ENCODE measurements at regions not wholly inside any gene's neighbourhood (a gene's known extent, or its start where the extent isn't known, plus 50 kb on each side); places are given as distances from the start of the nearest gene placed in this dataset.

GRCh38 chr7:114243646-114244045, 171.0 kb upstream of the FOXP2 start:
- no peak for TF ChIP-seq CTCF (IDR thresholded peaks at IDR 0.05; ENCODE audit: extremely low read depth, missing control alignments)
- no peak for DNase-seq (ENCODE audit: low spot score)

DNA sequence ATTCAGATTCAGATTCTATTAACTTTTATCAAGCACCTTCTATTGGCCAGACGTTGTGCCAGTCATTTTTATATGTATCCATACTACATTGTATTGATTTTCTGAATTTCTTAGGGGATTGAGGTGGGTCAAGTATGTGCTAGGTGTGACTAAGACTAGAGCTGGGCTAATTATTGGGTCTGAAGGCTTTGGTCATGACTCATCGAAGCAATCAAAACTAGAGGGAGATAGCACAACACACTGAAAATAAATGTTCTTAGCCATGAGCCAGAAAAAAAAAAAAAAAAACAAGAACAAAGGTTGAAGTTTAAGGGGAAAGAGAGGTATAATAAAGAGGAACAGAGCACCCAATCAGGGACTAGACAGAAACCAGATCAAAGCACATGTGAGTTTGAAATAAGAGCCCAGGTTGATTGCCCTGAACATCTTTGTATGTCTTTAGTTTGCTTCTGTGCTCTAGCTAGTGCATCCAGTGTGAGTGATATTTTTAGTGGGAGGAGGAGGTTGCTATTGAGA, 171.6 kb upstream of the FOXP2 start:
- TF ChIP-seq CTCF (IDR thresholded peaks at IDR 0.05; ENCODE audit: extremely low read depth, missing control alignments) = no peak
- DNase-seq (ENCODE audit: low spot score) = no peak

DNA sequence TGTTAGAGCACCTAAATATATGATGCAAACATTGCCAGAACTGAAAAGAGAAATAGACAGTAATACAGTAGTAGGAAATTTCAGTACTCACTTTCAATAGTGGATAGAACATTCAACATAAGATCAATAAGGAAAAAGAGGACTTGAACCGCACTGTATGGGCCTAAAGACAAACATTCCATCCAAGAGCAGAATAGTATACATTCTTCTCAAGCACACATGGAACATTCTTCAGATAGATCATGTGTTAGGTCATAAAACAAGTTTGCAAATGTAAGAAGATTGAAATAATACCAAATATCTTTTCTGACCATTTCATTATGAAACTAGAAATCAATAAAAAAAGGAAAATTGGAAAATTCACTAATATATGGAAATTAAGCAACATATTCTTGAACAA, 185.4 kb upstream of the FOXP2 start:
- no peak for TF ChIP-seq CTCF (IDR thresholded peaks at IDR 0.05; ENCODE audit: extremely low read depth, missing control alignments)
- no peak for DNase-seq (ENCODE audit: low spot score)

DNA sequence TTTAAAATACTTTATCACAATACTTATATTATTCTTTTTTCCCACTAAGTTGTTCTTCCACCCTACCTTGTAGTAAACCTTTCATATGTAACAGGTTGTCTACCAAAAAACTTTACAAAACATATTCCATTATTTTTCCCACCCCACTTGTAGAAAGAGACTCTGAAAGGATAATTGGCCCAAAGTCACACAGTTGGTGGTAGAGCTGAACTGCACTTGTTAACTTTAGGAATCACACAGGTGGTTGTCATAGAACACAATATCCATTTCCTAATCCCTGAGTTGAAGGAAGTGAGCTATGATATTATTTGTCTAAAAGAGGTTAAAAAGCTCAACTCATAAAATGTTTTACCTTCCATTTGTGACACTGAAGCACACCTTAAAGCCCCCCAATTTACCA, 188.8 kb upstream of the FOXP2 start:
- no peak for DNase-seq (ENCODE audit: low spot score)
- TF ChIP-seq CTCF (IDR thresholded peaks at IDR 0.05; ENCODE audit: extremely low read depth, missing control alignments) = no peak

DNA sequence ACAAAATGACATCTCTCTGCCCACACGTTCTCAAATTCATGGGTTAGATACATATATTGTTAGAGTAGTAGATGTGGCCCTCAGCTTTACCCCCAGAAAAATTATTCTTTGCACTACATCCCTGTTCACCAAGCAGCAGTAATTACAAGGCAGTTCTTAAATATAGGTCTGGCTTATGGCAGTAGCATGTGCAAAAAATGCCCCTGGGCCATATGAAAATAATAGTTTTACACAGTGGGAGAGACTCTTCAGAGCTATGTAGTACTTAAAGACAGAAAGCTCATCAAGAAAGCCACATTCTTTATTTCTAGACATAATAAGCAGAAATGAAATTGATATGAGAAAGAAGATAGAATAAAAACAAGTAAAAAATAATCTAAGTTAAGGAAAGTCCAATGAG, 196.3 kb upstream of the FOXP2 start:
- TF ChIP-seq CTCF (IDR thresholded peaks at IDR 0.05; ENCODE audit: extremely low read depth, missing control alignments) = no peak
- DNase-seq (ENCODE audit: low spot score) = no peak

DNA sequence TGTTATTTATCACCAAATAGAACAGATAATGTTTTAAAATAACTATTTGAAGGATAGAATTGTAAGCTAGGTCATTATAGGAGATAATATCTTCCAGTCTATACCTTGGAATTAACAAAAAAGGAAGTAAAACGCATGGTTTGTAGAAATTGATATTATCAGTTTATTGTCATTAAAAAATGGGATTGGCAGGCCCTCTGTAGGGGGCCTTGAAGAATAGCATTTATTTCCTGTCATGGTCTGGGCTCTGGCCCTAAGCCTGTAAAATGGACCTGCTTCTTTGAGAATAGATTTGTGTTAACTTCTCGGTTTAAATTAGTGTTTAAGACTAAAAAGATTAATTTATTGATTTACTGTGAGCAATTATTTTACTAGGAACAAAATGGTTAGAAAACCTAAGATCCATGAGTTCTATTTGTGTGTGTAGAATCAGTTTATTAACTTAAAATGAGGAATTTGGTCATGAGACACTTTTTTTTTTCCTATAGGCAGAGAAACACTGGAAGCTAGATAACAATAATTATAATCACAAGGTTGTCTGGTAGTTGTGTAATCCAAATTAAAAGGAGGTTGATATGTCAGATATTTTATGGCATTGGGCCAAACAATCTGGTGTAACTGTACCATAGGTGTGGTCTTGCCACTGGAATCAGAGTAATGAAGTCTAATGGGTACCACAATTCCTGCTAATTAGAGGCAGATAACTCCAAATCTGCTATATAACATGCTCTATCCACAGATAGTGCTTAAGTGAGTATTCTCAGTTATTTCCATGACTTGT, 197.4 kb upstream of the FOXP2 start:
- TF ChIP-seq CTCF (IDR thresholded peaks at IDR 0.05; ENCODE audit: extremely low read depth, missing control alignments) = no peak
- no peak for DNase-seq (ENCODE audit: low spot score)

GRCh38 chr7:114214466-114214865, 200.1 kb upstream of the FOXP2 start:
- DNase-seq (ENCODE audit: low spot score) = no peak
- no peak for TF ChIP-seq CTCF (IDR thresholded peaks at IDR 0.05; ENCODE audit: extremely low read depth, missing control alignments)
